ENCODE measurements at regions not wholly inside any gene's neighbourhood (a gene's known extent, or its start where the extent isn't known, plus 50 kb on each side); places are given as distances from the start of the nearest gene placed in this dataset.
"Not testable (repeated sequence)": the region's sequence is repeated elsewhere in the genome, so short reads cannot be mapped to it uniquely, and the experiment has no call there.

DNA sequence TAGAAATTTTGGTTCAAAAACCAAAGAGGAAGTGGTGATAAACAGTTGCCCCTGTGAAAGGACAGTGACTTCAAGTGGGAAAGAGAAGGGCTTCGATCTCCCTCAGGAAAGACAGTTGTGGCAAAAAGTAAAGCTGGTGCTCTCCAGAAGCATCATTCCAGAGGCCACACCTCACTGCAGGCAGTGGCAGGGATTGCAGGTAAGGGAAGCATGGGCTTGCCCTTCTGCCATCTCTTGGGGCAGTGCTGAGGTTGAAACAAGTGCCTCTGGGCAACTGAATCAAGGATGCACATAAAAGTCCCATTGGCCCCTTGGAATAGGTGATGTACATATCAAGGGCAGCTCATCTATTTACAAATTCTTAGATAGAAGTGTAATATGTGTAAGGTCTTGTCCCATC is 155.4 kb downstream of the FAM72C start:
- H3K4me1 ChIP-seq (ENCODE audit: control insufficient read depth in 1 of 2, insufficient read depth in 2 of 2, low read length in 2 of 2); BruUV-seq (replicated peaks); H3K36me3 ChIP-seq (ENCODE audit: control insufficient read depth in 1 of 2, insufficient read depth in 2 of 2, low read length in 2 of 2); POLR2A ChIA-PET; H3K4me3 ChIP-seq (replicated peaks in 1 of 2; ENCODE audit: low read depth in 1 of 2, low read length in 2 of 2); H3K4me2 ChIP-seq (ENCODE audit: low read length); H4K20me1 ChIP-seq (ENCODE audit: insufficient read depth); H3K79me2 ChIP-seq (ENCODE audit: insufficient read depth, low read length); intact Hi-C loops (cut with micrococcal nuclease); H3K9me2 ChIP-seq (ENCODE audit: insufficient read depth); H3K9me3 ChIP-seq (ENCODE audit: control insufficient read depth in 1 of 2, insufficient read depth in 1 of 2, low read depth in 1 of 2, low read length in 2 of 2); H3K9ac ChIP-seq (ENCODE audit: low read length); CTCF ChIA-PET; H3K27ac ChIP-seq (ENCODE audit: low read depth, low read length); DNase-seq (ENCODE audit: low read depth, low spot score); H3K27me3 ChIP-seq (ENCODE audit: insufficient read depth, low read length); RAD21 ChIA-PET (ENCODE audit: low non-redundant PET in 1 of 2, low total read pairs in 2 of 2, uncharacterized antibody in 2 of 2, unreplicated experiment in 2 of 2); H2AFZ ChIP-seq (ENCODE audit: low read depth, low read length, poor library complexity, severe bottlenecking): not testable (repeated sequence)
- peak; percentile 69 for ATAC-seq

DNA sequence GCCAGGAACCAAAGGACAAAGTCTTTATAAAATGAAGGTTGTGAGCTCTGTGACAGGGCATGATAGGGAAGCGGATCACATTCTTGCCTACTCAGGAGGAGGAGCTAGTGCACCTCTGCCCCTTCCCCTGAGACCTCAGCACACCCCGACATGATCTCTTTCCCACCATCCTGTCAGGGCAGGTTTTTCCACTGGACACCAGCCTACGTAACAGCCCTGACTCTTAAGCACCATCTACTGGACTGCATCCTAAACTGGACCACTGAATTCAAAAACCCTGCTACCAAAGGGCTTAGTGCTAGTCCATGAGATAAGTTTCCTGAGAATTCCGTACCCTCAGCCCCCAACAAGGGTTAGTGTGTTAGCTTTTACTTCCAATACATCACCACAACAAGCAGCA is 166.4 kb downstream of the FAM72C start:
- H2AFZ ChIP-seq (ENCODE audit: low read depth, low read length, poor library complexity, severe bottlenecking); intact Hi-C loops (cut with micrococcal nuclease); BruUV-seq (replicated peaks); H3K9me2 ChIP-seq (ENCODE audit: insufficient read depth); H3K27ac ChIP-seq (ENCODE audit: low read depth, low read length); CTCF ChIA-PET; H3K4me1 ChIP-seq (ENCODE audit: control insufficient read depth in 1 of 2, insufficient read depth in 2 of 2, low read length in 2 of 2); H3K36me3 ChIP-seq (ENCODE audit: control insufficient read depth in 1 of 2, insufficient read depth in 2 of 2, low read length in 2 of 2); H3K9ac ChIP-seq (ENCODE audit: low read length); H3K79me2 ChIP-seq (ENCODE audit: insufficient read depth, low read length); DNase-seq (ENCODE audit: low read depth, low spot score); POLR2A ChIA-PET; H3K27me3 ChIP-seq (ENCODE audit: insufficient read depth, low read length); H3K9me3 ChIP-seq (ENCODE audit: control insufficient read depth in 1 of 2, insufficient read depth in 1 of 2, low read depth in 1 of 2, low read length in 2 of 2); H3K4me2 ChIP-seq (ENCODE audit: low read length); H3K4me3 ChIP-seq (replicated peaks in 1 of 2; ENCODE audit: low read depth in 1 of 2, low read length in 2 of 2); RAD21 ChIA-PET (ENCODE audit: low non-redundant PET in 1 of 2, low total read pairs in 2 of 2, uncharacterized antibody in 2 of 2, unreplicated experiment in 2 of 2); H4K20me1 ChIP-seq (ENCODE audit: insufficient read depth): not testable (repeated sequence)
- ATAC-seq: peak; percentile 57

DNA sequence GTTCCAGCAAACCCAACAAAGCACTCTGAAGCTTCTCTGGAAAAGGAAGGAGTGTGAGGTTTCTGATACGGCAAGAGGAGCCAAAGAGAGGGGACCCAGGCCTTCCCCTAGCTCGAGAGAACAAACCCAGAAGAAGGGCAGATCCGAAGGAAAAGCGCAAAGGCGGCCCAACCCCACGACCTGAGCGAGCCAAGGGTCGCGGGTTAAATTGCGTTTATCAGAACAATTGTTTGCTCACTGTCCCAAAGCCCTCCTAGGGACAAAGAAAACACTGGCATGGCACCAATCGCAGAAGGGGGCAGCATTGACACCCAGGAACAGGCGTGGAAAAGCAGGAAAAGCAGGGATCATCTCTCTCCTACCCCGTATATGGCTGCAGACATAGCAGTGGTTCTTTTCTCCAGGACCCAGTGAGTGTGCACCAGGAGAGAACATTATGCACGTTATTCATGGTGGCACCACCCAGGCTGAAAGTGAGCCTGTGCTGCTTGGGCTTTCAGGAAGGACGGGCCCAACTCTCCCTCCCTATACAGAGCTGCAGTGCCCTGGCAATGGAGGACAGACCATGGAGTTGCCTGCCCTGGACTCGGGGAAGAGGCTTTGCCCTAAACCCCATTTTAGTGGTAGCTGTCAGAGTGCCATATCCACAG is 167.0 kb downstream of the FAM72C start:
- intact Hi-C loops (cut with micrococcal nuclease); BruUV-seq (replicated peaks); ATAC-seq; POLR2A ChIA-PET; H3K4me1 ChIP-seq (ENCODE audit: control insufficient read depth in 1 of 2, insufficient read depth in 2 of 2, low read length in 2 of 2); DNase-seq (ENCODE audit: low read depth, low spot score); H3K4me3 ChIP-seq (replicated peaks in 1 of 2; ENCODE audit: low read depth in 1 of 2, low read length in 2 of 2); H3K27ac ChIP-seq (ENCODE audit: low read depth, low read length); H3K9me3 ChIP-seq (ENCODE audit: control insufficient read depth in 1 of 2, insufficient read depth in 1 of 2, low read depth in 1 of 2, low read length in 2 of 2); H3K36me3 ChIP-seq (ENCODE audit: control insufficient read depth in 1 of 2, insufficient read depth in 2 of 2, low read length in 2 of 2); H2AFZ ChIP-seq (ENCODE audit: low read depth, low read length, poor library complexity, severe bottlenecking); RAD21 ChIA-PET (ENCODE audit: low non-redundant PET in 1 of 2, low total read pairs in 2 of 2, uncharacterized antibody in 2 of 2, unreplicated experiment in 2 of 2); H3K9ac ChIP-seq (ENCODE audit: low read length); CTCF ChIA-PET; H3K4me2 ChIP-seq (ENCODE audit: low read length); H4K20me1 ChIP-seq (ENCODE audit: insufficient read depth); H3K79me2 ChIP-seq (ENCODE audit: insufficient read depth, low read length); H3K27me3 ChIP-seq (ENCODE audit: insufficient read depth, low read length); H3K9me2 ChIP-seq (ENCODE audit: insufficient read depth): not testable (repeated sequence)

Measured in HCT116 (cell line).